LNCaP clone FGC (cell line): ENCODE measurements at regions not wholly inside any gene's neighbourhood (a gene's known extent, or its start where the extent isn't known, plus 50 kb on each side); places are given as distances from the start of the nearest gene placed in this dataset.
"Not testable (repeated sequence)": the region's sequence is repeated elsewhere in the genome, so short reads cannot be mapped to it uniquely, and the experiment has no call there.

Experiments
- DNase-seq: peaks from one replicate; pipeline ENCODE4 v3.0.0-alpha.2; 2011; ENCODE audit warnings: low read depth
- H3K4me3 ChIP-seq: 2 replicates; pipeline ENCODE4 v1.5.1; 2011; ENCODE audit warnings: mild to moderate bottlenecking, low read depth, low read length, control low read depth
- CTCF ChIP-seq: IDR thresholded peaks from 2 replicates; pipeline ENCODE4 v1.5.1; 2012; ENCODE audit warnings: mild to moderate bottlenecking; ENCODE audit not compliant: control insufficient read depth, insufficient read depth; ENCODE audit errors: extremely low read depth

- TF ChIP-seq CTCF = no peak
- no peak for DNase-seq
- no peak overlapping the region for H3K4me3 ChIP-seq
Measured at GRCh38 chr2:76149846-76150245, 439.1 kb upstream of the GCFC2 start.

GRCh38 chr2:76139303-76139702 is 428.6 kb upstream of the GCFC2 start:
- not testable (repeated sequence) for H3K4me3 ChIP-seq, DNase-seq

GRCh38 chr2:76128622-76129021 is 417.9 kb upstream of the GCFC2 start:
- TF ChIP-seq CTCF = no peak
- no peak overlapping the region for H3K4me3 ChIP-seq
- no peak for DNase-seq

GRCh38 chr2:76120176-76120575 is 409.5 kb upstream of the GCFC2 start:
- no peak overlapping the region for H3K4me3 ChIP-seq
- TF ChIP-seq CTCF = no peak
- no peak for DNase-seq

GRCh38 chr2:76089683-76090082 is 379.0 kb upstream of the GCFC2 start:
- no peak for TF ChIP-seq CTCF
- no peak for DNase-seq
- H3K4me3 ChIP-seq = no peak overlapping the region

- no peak overlapping the region for H3K4me3 ChIP-seq
- TF ChIP-seq CTCF = no peak
- DNase-seq = no peak
Measured at GRCh38 chr2:76083248-76083647, 372.5 kb upstream of the GCFC2 start.

GRCh38 chr2:76082509-76082908 is 371.8 kb upstream of the GCFC2 start:
- no peak for TF ChIP-seq CTCF
- H3K4me3 ChIP-seq = no peak overlapping the region
- DNase-seq = no peak

- H3K4me3 ChIP-seq = no peak overlapping the region
- TF ChIP-seq CTCF = no peak
- DNase-seq = no peak
Measured at GRCh38 chr2:76080154-76080553, 369.4 kb upstream of the GCFC2 start.
